HepG2 (cell line): ENCODE measurements at regions not wholly inside any gene's neighbourhood (a gene's known extent, or its start where the extent isn't known, plus 50 kb on each side); places are given as distances from the start of the nearest gene placed in this dataset.

Experiments
- ATAC-seq: fragments of 200-7000 bp; cut with Tn5 transposase; 3 replicates; pipeline ENCODE4 v1.9.1; 2020; ENCODE audit warnings: mild to moderate bottlenecking, moderate library complexity
- BruUV-seq: library from RNA; stranded (reverse); fragments of 400-500 nt; replicated peaks from 2 replicates; lab custom pipeline; 2021; lab: Mats Ljungman, UMichigan
- CTCF ChIA-PET: fragments of 300-600 bp; formaldehyde crosslinking; extraction: SDS; loops from one replicate; lab custom pipeline; 2021; ENCODE audit warnings: low total read pairs, inconsistent platforms, low intra/inter-chr PET ratio; lab: Yijun Ruan, JAX
- POLR2A ChIA-PET: fragments of 350-600 bp; sonication (Branson Sonifier 250); formaldehyde crosslinking; loops from one replicate; lab custom pipeline; 2020; ENCODE audit warnings: antibody characterized with exemption, inconsistent platforms; lab: Yijun Ruan, JAX
- DNase-seq: peaks from one replicate; pipeline ENCODE4 v3.0.0-alpha.2; 2015; ENCODE audit warnings: low spot score
- FAIRE-seq: peaks from 3 replicates; lab custom pipeline; 2011; peaks lifted over from hg19 to GRCh38; lab: Jason Lieb, UNC
- H2AFZ ChIP-seq: one replicate; pipeline ENCODE4 v1.6.1; 2011; ENCODE audit warnings: low read length, inconsistent platforms
- H3K27ac ChIP-seq: fragments of 300-600 bp; 3 replicates; pipeline ENCODE4 v1.8.0; 2011; ENCODE audit warnings: mixed run types, mild to moderate bottlenecking, mixed read lengths, low read length, inconsistent platforms; ENCODE audit not compliant: insufficient read depth; ENCODE audit errors: extremely low read length
- H3K27me3 ChIP-seq, 2 experiments: fragments of 200-600 bp in 1 of 2; 2 replicates in 1 of 2; 3 replicates in 1 of 2; pipeline versions ENCODE4 v1.6.0 to v1.8.0; 2011; ENCODE audit warnings: low read length in 2 of 2, mild to moderate bottlenecking in 2 of 2, moderate library complexity in 2 of 2, inconsistent platforms in 1 of 2; ENCODE audit not compliant: insufficient read depth in 2 of 2, control insufficient read depth in 1 of 2
- H3K36me3 ChIP-seq, 2 experiments: fragments of 200-600 bp in 1 of 2; replicated peaks in 1 of 2; 2 replicates in 1 of 2; 3 replicates in 1 of 2; pipeline versions ENCODE4 v1.5.1 to v1.8.0; 2011; ENCODE audit warnings: low read length in 2 of 2, inconsistent platforms in 1 of 2; ENCODE audit not compliant: insufficient read depth in 2 of 2, control insufficient read depth in 1 of 2
- H3K4me1 ChIP-seq: 2 replicates; pipeline ENCODE4 v1.5.1; 2012; ENCODE audit warnings: low read length, inconsistent platforms; ENCODE audit not compliant: insufficient read depth
- H3K4me2 ChIP-seq: 2 replicates; pipeline ENCODE4 v1.6.0; 2011; ENCODE audit warnings: low read depth, low read length, inconsistent platforms
- H3K4me3 ChIP-seq, 3 experiments: fragments of 200-600 bp in 1 of 3; sonication (generic), shearing (Covaris generic) in 1 of 3; replicated peaks in 1 of 3; 2 replicates each; pipeline ENCODE4 v1.5.1; 2011 to 2016; ENCODE audit warnings: low read length in 3 of 3, inconsistent platforms in 2 of 3, low read depth in 2 of 3, mild to moderate bottlenecking in 2 of 3, control low read depth in 1 of 3, mixed read lengths in 1 of 3; ENCODE audit not compliant: insufficient read depth in 1 of 3
- H3K79me2 ChIP-seq: one replicate; pipeline ENCODE4 v1.6.1; 2011; ENCODE audit warnings: low read length, inconsistent platforms; ENCODE audit not compliant: insufficient read depth
- H3K9ac ChIP-seq: 2 replicates; pipeline ENCODE4 v1.6.0; 2011; ENCODE audit warnings: mild to moderate bottlenecking, low read depth, low read length, inconsistent platforms; ENCODE audit not compliant: insufficient read depth
- H3K9me3 ChIP-seq: 2 replicates; pipeline ENCODE4 v1.5.1; 2012; ENCODE audit warnings: mild to moderate bottlenecking, low read length
- H4K20me1 ChIP-seq: 2 replicates; pipeline ENCODE4 v1.6.0; 2011; ENCODE audit warnings: inconsistent platforms, mild to moderate bottlenecking, low read length, moderate library complexity; ENCODE audit not compliant: insufficient read depth
- CBX5 ChIP-seq: sonication (generic); formaldehyde crosslinking; IDR thresholded peaks from 2 replicates; pipeline ENCODE4 v1.4.0; 2020; ENCODE audit warnings: missing genetic modification reagents, borderline replicate concordance
- EED ChIP-seq: sonication (generic); formaldehyde crosslinking; IDR thresholded peaks from 2 replicates; pipeline ENCODE4 v1.5.0; 2020; ENCODE audit warnings: mild to moderate bottlenecking, missing genetic modification reagents
- ETS1 ChIP-seq: sonication (generic); formaldehyde crosslinking; IDR thresholded peaks from 2 replicates; pipeline ENCODE4 v1.4.0; 2020; ENCODE audit warnings: missing genetic modification reagents
- FOXK1 ChIP-seq: sonication (generic); formaldehyde crosslinking; IDR thresholded peaks from 2 replicates; pipeline ENCODE4 v1.4.0; 2020; ENCODE audit warnings: low read depth, missing genetic modification reagents, borderline replicate concordance
- GABPA ChIP-seq, 2 experiments: IDR thresholded peaks; 2 replicates each; pipeline ENCODE4 v1.6.1; 2011 to 2016; ENCODE audit warnings: low read depth in 2 of 2, low read length in 1 of 2, missing biosample characterization in 1 of 2, missing genetic modification characterization in 1 of 2
- HNRNPLL ChIP-seq: fragments of 200-400 bp; formaldehyde crosslinking; IDR thresholded peaks from 2 replicates; pipeline ENCODE4 v1.6.1; 2017; ENCODE audit warnings: mild to moderate bottlenecking, low read depth, low read length; ENCODE audit not compliant: poor library complexity, severe bottlenecking
- IKZF1 ChIP-seq: fragments of 450-650 bp; IDR thresholded peaks from 2 replicates; pipeline ENCODE4 v1.7.1; 2016
- KLF12 ChIP-seq: sonication (generic); formaldehyde crosslinking; IDR thresholded peaks from 2 replicates; pipeline ENCODE4 v1.4.0; 2020; ENCODE audit warnings: missing genetic modification reagents, borderline replicate concordance
- MBNL3 ChIP-seq: fragments of 250-450 bp; sonication (Bioruptor Pico); conservative IDR thresholded peaks from 2 replicates; pipeline ENCODE4 v1.8.0; 2022; ENCODE audit warnings: mild to moderate bottlenecking, inconsistent platforms
- NCOA1 ChIP-seq: sonication (generic); formaldehyde crosslinking; IDR thresholded peaks from 2 replicates; pipeline ENCODE4 v1.9.0; 2021; ENCODE audit warnings: missing genetic modification reagents
- NFE2L2 ChIP-seq: fragments of 150-350 bp; IDR thresholded peaks from 2 replicates; pipeline ENCODE4 v1.6.1; 2014; ENCODE audit warnings: low read length
- PCBP1 ChIP-seq: fragments of 200-400 bp; formaldehyde crosslinking; IDR thresholded peaks from 2 replicates; pipeline ENCODE4 v1.6.1; 2017; ENCODE audit warnings: mild to moderate bottlenecking, low read depth, low read length, borderline replicate concordance
- RFX5 ChIP-seq: IDR thresholded peaks from 2 replicates; pipeline ENCODE4 v1.6.1; 2011; ENCODE audit warnings: low read depth, low read length, improper control_type of control experiment
- SALL1 ChIP-seq: sonication (generic); formaldehyde crosslinking; IDR thresholded peaks from 2 replicates; pipeline ENCODE4 v1.8.0; 2022; ENCODE audit warnings: mild to moderate bottlenecking, missing genetic modification reagents
- ZHX1 ChIP-seq: sonication (generic); formaldehyde crosslinking; IDR thresholded peaks from 2 replicates; pipeline ENCODE4 v1.8.1; 2022; ENCODE audit warnings: low read depth, mild to moderate bottlenecking, missing genetic modification reagents
- ZNF333 ChIP-seq: sonication (generic); formaldehyde crosslinking; IDR thresholded peaks from 2 replicates; pipeline ENCODE4 v1.4.0; 2020; ENCODE audit warnings: mild to moderate bottlenecking, missing genetic modification reagents, borderline replicate concordance
- ZNF547 ChIP-seq: sonication (generic); formaldehyde crosslinking; IDR thresholded peaks from 2 replicates; pipeline ENCODE4 v1.5.1; 2020; ENCODE audit warnings: mild to moderate bottlenecking, missing genetic modification reagents
- ZNF740 ChIP-seq: sonication (generic); formaldehyde crosslinking; IDR thresholded peaks from 2 replicates; pipeline ENCODE4 v1.4.0; 2020; ENCODE audit warnings: missing genetic modification reagents
- WGBS: methylation state at CpG from one replicate; pipeline ENCODE4 v1.1.6; 2017; ENCODE audit warnings: low lambda C conversion rate; 5-methylcytosine and 5-hydroxymethylcytosine counted together
- in situ Hi-C: cut with HindIII; loops from 2 replicates; pipeline ENCODE4 v1.10.0; 2017; ENCODE audit warnings: low pct_unique_long_range_greater_than_20kb; ENCODE audit not compliant: extremely low pct_ligation_motif_present
- intact Hi-C: fragments of 100-400 bp; cut with micrococcal nuclease; formaldehyde crosslinking; loops from one replicate; pipeline ENCODE4 v1.10.0; 2022; ENCODE audit not compliant: unreplicated experiment
- TF ChIP-seq, protein P1 (sequence below): sonication (generic); formaldehyde crosslinking; IDR thresholded peaks from 2 replicates; pipeline ENCODE4 v1.8.1; 2022; ENCODE audit warnings: mild to moderate bottlenecking, missing genetic modification reagents
- TF ChIP-seq, protein P2 (sequence below): sonication (generic); formaldehyde crosslinking; IDR thresholded peaks from 2 replicates; pipeline ENCODE4 v1.8.0; 2022; ENCODE audit warnings: mild to moderate bottlenecking, missing genetic modification reagents, borderline replicate concordance

- BruUV-seq: no TSS peak
- no peak for TF ChIP-seq PCBP1
- no peak for TF ChIP-seq FOXK1 (CRISPR knock-in tag)
- TF ChIP-seq MBNL3: no peak
- no peak for TF ChIP-seq RFX5
- no peak for TF ChIP-seq HNRNPLL
- no peak for TF ChIP-seq IKZF1
- TF ChIP-seq, protein P1, sequence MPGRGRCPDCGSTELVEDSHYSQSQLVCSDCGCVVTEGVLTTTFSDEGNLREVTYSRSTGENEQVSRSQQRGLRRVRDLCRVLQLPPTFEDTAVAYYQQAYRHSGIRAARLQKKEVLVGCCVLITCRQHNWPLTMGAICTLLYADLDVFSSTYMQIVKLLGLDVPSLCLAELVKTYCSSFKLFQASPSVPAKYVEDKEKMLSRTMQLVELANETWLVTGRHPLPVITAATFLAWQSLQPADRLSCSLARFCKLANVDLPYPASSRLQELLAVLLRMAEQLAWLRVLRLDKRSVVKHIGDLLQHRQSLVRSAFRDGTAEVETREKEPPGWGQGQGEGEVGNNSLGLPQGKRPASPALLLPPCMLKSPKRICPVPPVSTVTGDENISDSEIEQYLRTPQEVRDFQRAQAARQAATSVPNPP: no peak
- TF ChIP-seq ZNF333: no peak
- no peak for TF ChIP-seq NFE2L2
- no peak for TF ChIP-seq CBX5 (CRISPR knock-in tag)
- TF ChIP-seq ZNF740 (CRISPR knock-in tag): no peak
- no peak for TF ChIP-seq KLF12 (CRISPR knock-in tag)
- TF ChIP-seq, protein P2, sequence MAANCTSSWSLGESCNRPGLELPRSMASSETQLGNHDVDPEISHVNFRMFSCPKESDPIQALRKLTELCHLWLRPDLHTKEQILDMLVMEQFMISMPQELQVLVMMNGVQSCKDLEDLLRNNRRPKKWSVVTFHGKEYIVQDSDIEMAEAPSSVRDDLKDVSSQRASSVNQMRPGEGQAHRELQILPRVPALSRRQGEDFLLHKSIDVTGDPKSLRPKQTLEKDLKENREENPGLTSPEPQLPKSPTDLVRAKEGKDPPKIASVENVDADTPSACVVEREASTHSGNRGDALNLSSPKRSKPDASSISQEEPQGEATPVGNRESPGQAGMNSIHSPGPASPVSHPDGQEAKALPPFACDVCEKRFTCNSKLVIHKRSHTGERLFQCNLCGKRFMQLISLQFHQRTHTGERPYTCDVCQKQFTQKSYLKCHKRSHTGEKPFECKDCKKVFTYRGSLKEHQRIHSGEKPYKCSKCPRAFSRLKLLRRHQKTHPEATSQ (CRISPR knock-in tag): no peak
- no peak for TF ChIP-seq ZHX1
- TF ChIP-seq ETS1 (CRISPR knock-in tag): no peak
- no peak for TF ChIP-seq SALL1 (CRISPR knock-in tag)
- TF ChIP-seq ZNF547 (CRISPR knock-in tag): no peak
- TF ChIP-seq NCOA1 (CRISPR knock-in tag): no peak
- no peak for TF ChIP-seq GABPA (IDR thresholded peaks at IDR 0.05; ENCODE audit: low read depth, low read length)
- TF ChIP-seq GABPA (CRISPR knock-in tag; IDR thresholded peaks at IDR 0.05; ENCODE audit: low read depth): no peak
- no peak for TF ChIP-seq EED (CRISPR knock-in tag)
- TF ChIP-seq, all 625 proteins: peak for 0
- Histone ChIP-seq H3K9me3 (peaks cover 73% of the 10 kb centered on the region), H3K4me2 (no peak overlapping the region), H3K27ac (no peak overlapping the region), H4K20me1 (no peaks in the 10 kb centered on the region), H3K27me3 (no peaks in the 10 kb centered on the region), H3K4me3 (no peak overlapping the region), H3K79me2 (no peaks in the 10 kb centered on the region), H2AFZ (no peak overlapping the region), H3K4me1 (no peaks in the 10 kb centered on the region), H3K36me3 (no peaks in the 10 kb centered on the region), H3K9ac (no peak overlapping the region)
- FAIRE-seq (no peak), DNase-seq (no peak), ATAC-seq (no peak)
- in situ Hi-C loops: no loop called here
- WGBS: 0% methylated on average over 1 of the region's 1 CpG
- ChIA-PET POLR2A (no interaction called here), CTCF (no interaction called here)
- intact Hi-C loops: no loop called here
These were observed 993.7 kb upstream of the AUTS2 start for GRCh38 chr7:68604541-68604940.
